ENCODE measurements at regions not wholly inside any gene's neighbourhood (a gene's known extent, or its start where the extent isn't known, plus 50 kb on each side); places are given as distances from the start of the nearest gene placed in this dataset.

GRCh38 chr1:121448851-121449250 lies 264.1 kb downstream of the SRGAP2C start:
- TF ChIP-seq CTCF (IDR thresholded peaks at IDR 0.05) = no peak
- no peak for TF ChIP-seq POLR2A (IDR thresholded peaks at IDR 0.05)

Data from upper lobe of left lung (tissue), 4 donors.